ENCODE measurements at regions not wholly inside any gene's neighbourhood (a gene's known extent, or its start where the extent isn't known, plus 50 kb on each side); places are given as distances from the start of the nearest gene placed in this dataset.

GRCh38 chr6:14250573-14250972, 133.0 kb downstream of the CD83 start:
- Histone ChIP-seq H3K27me3 (ENCODE audit: control insufficient read depth, insufficient read depth, low read length) (no peaks in the 10 kb centered on the region), H3K36me3 (ENCODE audit: control insufficient read depth, insufficient read depth, low read length) (no peaks in the 10 kb centered on the region), H3K4me3 (ENCODE audit: low read depth, low read length) (no peak overlapping the region)
- TF ChIP-seq CTCF (IDR thresholded peaks at IDR 0.05; ENCODE audit: insufficient read depth, low read length, poor library complexity, severe bottlenecking) = no peak
- no peak for DNase-seq (ENCODE audit: low read depth)

DNA sequence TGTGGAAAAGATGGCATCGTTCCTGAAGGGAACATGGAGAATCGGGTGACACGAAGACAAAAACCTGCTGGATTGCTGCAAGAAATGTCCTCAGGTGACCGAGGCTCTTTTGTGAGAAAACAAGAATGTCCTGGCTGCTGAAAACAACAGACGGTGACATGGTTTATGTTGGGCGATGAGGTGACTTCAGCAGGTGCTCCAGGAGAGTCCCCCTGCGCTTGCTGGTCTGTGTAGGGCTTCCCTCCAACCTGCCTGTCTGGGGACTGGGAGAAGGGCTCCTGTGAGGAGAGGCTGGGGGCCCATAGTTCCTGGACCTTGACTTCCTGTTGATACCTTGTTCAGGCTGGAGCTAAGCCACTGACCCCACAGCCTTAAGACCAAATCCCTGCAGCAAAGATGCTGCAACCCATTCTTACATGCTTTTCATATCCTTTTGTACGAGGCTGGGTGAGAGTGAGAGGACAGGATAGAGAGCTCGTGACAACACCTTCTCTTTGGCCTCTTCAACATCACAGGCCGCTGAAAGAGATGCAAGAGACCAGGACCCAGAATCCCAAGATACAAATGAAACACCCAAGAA, 134.8 kb downstream of the CD83 start:
- no peaks in the 10 kb centered on the region for H3K27me3 ChIP-seq (ENCODE audit: control insufficient read depth, insufficient read depth, low read length)
- TF ChIP-seq CTCF (IDR thresholded peaks at IDR 0.05; ENCODE audit: insufficient read depth, low read length, poor library complexity, severe bottlenecking) = no peak
- no peak overlapping the region for H3K4me3 ChIP-seq (ENCODE audit: low read depth, low read length)
- no peak for DNase-seq (ENCODE audit: low read depth)
- no peaks in the 10 kb centered on the region for H3K36me3 ChIP-seq (ENCODE audit: control insufficient read depth, insufficient read depth, low read length)

DNA sequence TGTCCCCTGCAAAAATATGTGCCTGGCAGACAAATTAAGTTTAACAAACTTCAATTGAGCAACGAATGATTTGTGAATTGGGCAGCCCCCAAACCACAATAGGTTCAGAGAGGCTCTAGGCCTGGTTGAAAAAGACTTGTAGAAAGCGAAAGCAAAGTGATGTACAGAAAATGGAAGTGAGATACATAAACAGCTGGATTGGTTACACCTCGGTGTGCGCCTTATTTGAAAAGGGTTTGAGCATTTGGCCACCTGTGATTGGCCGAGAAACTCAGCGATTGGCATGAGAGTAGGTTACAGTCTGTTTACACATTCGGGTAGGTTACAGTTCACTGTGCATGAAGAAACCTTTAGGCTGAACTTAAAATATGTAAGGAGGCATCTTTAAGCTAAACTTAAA, 136.9 kb downstream of the CD83 start:
- no peak for DNase-seq (ENCODE audit: low read depth)
- Histone ChIP-seq H3K27me3 (ENCODE audit: control insufficient read depth, insufficient read depth, low read length) (no peaks in the 10 kb centered on the region), H3K36me3 (ENCODE audit: control insufficient read depth, insufficient read depth, low read length) (no peaks in the 10 kb centered on the region), H3K4me3 (ENCODE audit: low read depth, low read length) (no peak overlapping the region)
- TF ChIP-seq CTCF (IDR thresholded peaks at IDR 0.05; ENCODE audit: insufficient read depth, low read length, poor library complexity, severe bottlenecking) = no peak

GRCh38 chr6:14255916-14256315, 138.3 kb downstream of the CD83 start:
- TF ChIP-seq CTCF (IDR thresholded peaks at IDR 0.05; ENCODE audit: insufficient read depth, low read length, poor library complexity, severe bottlenecking) = no peak
- H3K27me3 ChIP-seq (ENCODE audit: control insufficient read depth, insufficient read depth, low read length) = no peaks in the 10 kb centered on the region
- DNase-seq (ENCODE audit: low read depth) = no peak
- H3K36me3 ChIP-seq (ENCODE audit: control insufficient read depth, insufficient read depth, low read length) = no peaks in the 10 kb centered on the region
- no peak overlapping the region for H3K4me3 ChIP-seq (ENCODE audit: low read depth, low read length)

GRCh38 chr6:14258117-14258516, 140.5 kb downstream of the CD83 start:
- no peaks in the 10 kb centered on the region for H3K27me3 ChIP-seq (ENCODE audit: control insufficient read depth, insufficient read depth, low read length)
- no peak overlapping the region for H3K4me3 ChIP-seq (ENCODE audit: low read depth, low read length)
- H3K36me3 ChIP-seq (ENCODE audit: control insufficient read depth, insufficient read depth, low read length) = no peaks in the 10 kb centered on the region
- no peak for DNase-seq (ENCODE audit: low read depth)
- no peak for TF ChIP-seq CTCF (IDR thresholded peaks at IDR 0.05; ENCODE audit: insufficient read depth, low read length, poor library complexity, severe bottlenecking)
